Thoracic aorta (tissue), 2 donors: ENCODE measurements at regions not wholly inside any gene's neighbourhood (a gene's known extent, or its start where the extent isn't known, plus 50 kb on each side); places are given as distances from the start of the nearest gene placed in this dataset.

Source experiments
- ATAC-seq: fragments of 150-250 bp; one replicate; pipeline ENCODE4 v1.8.0; 2017; ENCODE audit warnings: low read depth; ENCODE audit not compliant: insufficient number of reproducible peaks, low FRiP score
- DNase-seq: peaks from one replicate; pipeline ENCODE4 v3.0.0-alpha.2; 2020; ENCODE audit warnings: low spot score
- H3K27ac ChIP-seq, 2 donors: fragments of 200-600 bp; sonication (generic); 1 replicate in 1 of 2; 2 replicates in 1 of 2; pipeline ENCODE4 v1.5.1; 2016; ENCODE audit warnings: mild to moderate bottlenecking in 2 of 2, moderate library complexity in 2 of 2
- H3K27me3 ChIP-seq: fragments of 200-600 bp; sonication (generic); replicated peaks from 2 replicates; pipeline ENCODE4 v1.6.0; 2016; ENCODE audit warnings: mild to moderate bottlenecking; ENCODE audit not compliant: insufficient read depth
- H3K36me3 ChIP-seq: fragments of 200-600 bp; sonication (generic); one replicate; pipeline ENCODE4 v1.5.1; 2016
- H3K4me1 ChIP-seq, 2 donors: fragments of 200-600 bp; sonication (generic); 1 replicate in 1 of 2; 2 replicates in 1 of 2; pipeline versions ENCODE4 v1.5.1 to v1.6.0; 2016; ENCODE audit warnings: low read depth in 2 of 2, mild to moderate bottlenecking in 1 of 2; ENCODE audit not compliant: control insufficient read depth in 1 of 2
- H3K4me3 ChIP-seq: fragments of 200-600 bp; sonication (generic); 2 replicates; pipeline ENCODE4 v1.5.1; 2016; ENCODE audit warnings: mild to moderate bottlenecking
- H3K9me3 ChIP-seq: fragments of 200-600 bp; sonication (generic); 2 replicates; pipeline ENCODE4 v1.5.1; 2016
- CTCF ChIP-seq: fragments of 200-600 bp; sonication (generic); IDR thresholded peaks from one replicate; pipeline ENCODE4 v1.5.1; 2019; ENCODE audit warnings: antibody characterized with exemption

- no peak overlapping the region for H3K4me3 ChIP-seq
- ATAC-seq: no peak
Observed at GRCh38 chr17:52237151-52237550, 78.6 kb upstream of the CA10 start.

GRCh38 chr17:52235516-52235915 is 77.0 kb upstream of the CA10 start:
- ATAC-seq (no peak), DNase-seq (no peak)
- Histone ChIP-seq H3K9me3 (no peaks in the 10 kb centered on the region), H3K27ac (no peak overlapping the region), H3K4me1 (no peaks in the 10 kb centered on the region), H3K36me3 (no peaks in the 10 kb centered on the region), H3K27me3 (no peaks in the 10 kb centered on the region), H3K4me3 (no peak overlapping the region)
- no peak for TF ChIP-seq CTCF

More at GRCh38 chr17:52237151-52237550, 78.6 kb upstream of the CA10 start:
- Histone ChIP-seq H3K4me1 (no peaks in the 10 kb centered on the region), H3K36me3 (no peaks in the 10 kb centered on the region), H3K9me3 (no peaks in the 10 kb centered on the region), H3K27me3 (no peaks in the 10 kb centered on the region), H3K27ac (no peak overlapping the region)
- no peak for DNase-seq
- TF ChIP-seq CTCF: no peak

GRCh38 chr17:52233632-52234031 is 75.1 kb upstream of the CA10 start:
- Histone ChIP-seq H3K9me3 (no peaks in the 10 kb centered on the region), H3K27ac (no peak overlapping the region), H3K27me3 (no peaks in the 10 kb centered on the region), H3K36me3 (no peaks in the 10 kb centered on the region), H3K4me3 (no peak overlapping the region), H3K4me1 (no peaks in the 10 kb centered on the region)
- ATAC-seq (no peak), DNase-seq (no peak)
- no peak for TF ChIP-seq CTCF

DNA sequence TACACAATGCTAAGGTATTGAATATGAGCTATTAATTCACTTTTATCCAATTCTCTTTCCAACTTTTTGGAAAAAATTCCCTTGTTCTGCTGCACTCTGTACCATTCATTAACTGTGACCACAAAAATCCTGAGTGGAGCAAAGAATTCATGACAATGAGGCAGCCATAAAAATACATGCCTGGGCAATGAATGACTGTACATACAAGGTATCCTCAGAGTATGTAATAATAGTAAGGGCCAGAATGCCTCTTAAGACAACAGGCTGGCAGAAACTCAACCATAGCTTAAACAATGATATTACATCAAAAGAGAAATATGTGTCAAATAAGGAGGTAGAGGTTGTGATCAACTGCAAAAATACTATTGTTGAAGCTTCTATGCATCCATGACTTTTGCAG is 74.7 kb upstream of the CA10 start:
- Histone ChIP-seq H3K27ac (no peak overlapping the region), H3K4me1 (no peaks in the 10 kb centered on the region), H3K36me3 (no peaks in the 10 kb centered on the region), H3K27me3 (no peaks in the 10 kb centered on the region), H3K9me3 (no peaks in the 10 kb centered on the region), H3K4me3 (no peak overlapping the region)
- DNase-seq: no peak
- no peak for ATAC-seq
- no peak for TF ChIP-seq CTCF

DNA sequence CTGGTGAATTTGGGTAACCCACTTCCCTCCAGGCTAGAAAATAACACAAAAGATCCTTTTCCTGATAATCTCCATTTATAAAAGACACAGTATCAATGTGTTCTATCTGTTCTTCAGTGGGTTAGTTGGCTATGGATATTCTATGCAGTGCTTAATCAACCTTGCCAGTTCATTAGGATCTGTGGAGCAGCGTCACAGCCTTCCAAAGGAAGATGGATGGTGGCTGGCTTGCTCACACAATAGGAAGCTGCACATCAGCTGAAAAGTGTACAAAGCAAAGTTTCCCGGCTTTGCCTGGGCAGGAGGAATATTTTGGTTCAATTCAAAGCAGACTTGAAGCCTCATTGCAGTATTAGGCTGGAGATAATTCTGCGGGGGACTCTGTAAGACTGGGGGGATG is 70.3 kb upstream of the CA10 start:
- no peak for DNase-seq
- Histone ChIP-seq H3K36me3 (no peaks in the 10 kb centered on the region), H3K27me3 (no peaks in the 10 kb centered on the region), H3K4me3 (no peak overlapping the region), H3K4me1 (no peaks in the 10 kb centered on the region), H3K9me3 (no peaks in the 10 kb centered on the region), H3K27ac (no peak overlapping the region)
- TF ChIP-seq CTCF: no peak
- no peak for ATAC-seq
